HepG2 (cell line): ENCODE measurements at regions not wholly inside any gene's neighbourhood (a gene's known extent, or its start where the extent isn't known, plus 50 kb on each side); places are given as distances from the start of the nearest gene placed in this dataset.

Source experiments
- ATAC-seq: fragments of 200-7000 bp; cut with Tn5 transposase; 3 replicates; pipeline ENCODE4 v1.9.1; 2020; ENCODE audit warnings: mild to moderate bottlenecking, moderate library complexity
- BruUV-seq: library from RNA; stranded (reverse); fragments of 400-500 nt; replicated peaks from 2 replicates; lab custom pipeline; 2021; lab: Mats Ljungman, UMichigan
- CTCF ChIA-PET: fragments of 300-600 bp; formaldehyde crosslinking; extraction: SDS; loops from one replicate; lab custom pipeline; 2021; ENCODE audit warnings: low total read pairs, inconsistent platforms, low intra/inter-chr PET ratio; lab: Yijun Ruan, JAX
- POLR2A ChIA-PET: fragments of 350-600 bp; sonication (Branson Sonifier 250); formaldehyde crosslinking; loops from one replicate; lab custom pipeline; 2020; ENCODE audit warnings: antibody characterized with exemption, inconsistent platforms; lab: Yijun Ruan, JAX
- DNase-seq: peaks from one replicate; pipeline ENCODE4 v3.0.0-alpha.2; 2015; ENCODE audit warnings: low spot score
- FAIRE-seq: peaks from 3 replicates; lab custom pipeline; 2011; peaks lifted over from hg19 to GRCh38; lab: Jason Lieb, UNC
- H2AFZ ChIP-seq: one replicate; pipeline ENCODE4 v1.6.1; 2011; ENCODE audit warnings: low read length, inconsistent platforms
- H3K27ac ChIP-seq: fragments of 300-600 bp; 3 replicates; pipeline ENCODE4 v1.8.0; 2011; ENCODE audit warnings: mixed run types, mild to moderate bottlenecking, mixed read lengths, low read length, inconsistent platforms; ENCODE audit not compliant: insufficient read depth; ENCODE audit errors: extremely low read length
- H3K27me3 ChIP-seq, 2 experiments: fragments of 200-600 bp in 1 of 2; 2 replicates in 1 of 2; 3 replicates in 1 of 2; pipeline versions ENCODE4 v1.6.0 to v1.8.0; 2011; ENCODE audit warnings: low read length in 2 of 2, mild to moderate bottlenecking in 2 of 2, moderate library complexity in 2 of 2, inconsistent platforms in 1 of 2; ENCODE audit not compliant: insufficient read depth in 2 of 2, control insufficient read depth in 1 of 2
- H3K36me3 ChIP-seq, 2 experiments: fragments of 200-600 bp in 1 of 2; replicated peaks in 1 of 2; 2 replicates in 1 of 2; 3 replicates in 1 of 2; pipeline versions ENCODE4 v1.5.1 to v1.8.0; 2011; ENCODE audit warnings: low read length in 2 of 2, inconsistent platforms in 1 of 2; ENCODE audit not compliant: insufficient read depth in 2 of 2, control insufficient read depth in 1 of 2
- H3K4me1 ChIP-seq: 2 replicates; pipeline ENCODE4 v1.5.1; 2012; ENCODE audit warnings: low read length, inconsistent platforms; ENCODE audit not compliant: insufficient read depth
- H3K4me2 ChIP-seq: 2 replicates; pipeline ENCODE4 v1.6.0; 2011; ENCODE audit warnings: low read depth, low read length, inconsistent platforms
- H3K4me3 ChIP-seq, 3 experiments: fragments of 200-600 bp in 1 of 3; sonication (generic), shearing (Covaris generic) in 1 of 3; replicated peaks in 1 of 3; 2 replicates each; pipeline ENCODE4 v1.5.1; 2011 to 2016; ENCODE audit warnings: low read length in 3 of 3, inconsistent platforms in 2 of 3, low read depth in 2 of 3, mild to moderate bottlenecking in 2 of 3, control low read depth in 1 of 3, mixed read lengths in 1 of 3; ENCODE audit not compliant: insufficient read depth in 1 of 3
- H3K79me2 ChIP-seq: one replicate; pipeline ENCODE4 v1.6.1; 2011; ENCODE audit warnings: low read length, inconsistent platforms; ENCODE audit not compliant: insufficient read depth
- H3K9ac ChIP-seq: 2 replicates; pipeline ENCODE4 v1.6.0; 2011; ENCODE audit warnings: mild to moderate bottlenecking, low read depth, low read length, inconsistent platforms; ENCODE audit not compliant: insufficient read depth
- H3K9me3 ChIP-seq: 2 replicates; pipeline ENCODE4 v1.5.1; 2012; ENCODE audit warnings: mild to moderate bottlenecking, low read length
- H4K20me1 ChIP-seq: 2 replicates; pipeline ENCODE4 v1.6.0; 2011; ENCODE audit warnings: inconsistent platforms, mild to moderate bottlenecking, low read length, moderate library complexity; ENCODE audit not compliant: insufficient read depth
- CERS6 ChIP-seq: sonication (generic); formaldehyde crosslinking; IDR thresholded peaks from 2 replicates; pipeline ENCODE4 v1.5.0; 2020; ENCODE audit warnings: missing genetic modification reagents
- DMAP1 ChIP-seq: IDR thresholded peaks from 2 replicates; pipeline ENCODE4 v1.6.1; 2016
- GFI1 ChIP-seq: sonication (generic); formaldehyde crosslinking; IDR thresholded peaks from 2 replicates; pipeline ENCODE4 v1.5.0; 2020; ENCODE audit warnings: missing genetic modification reagents, mild to moderate bottlenecking, borderline replicate concordance
- HDAC6 ChIP-seq: fragments of 200-600 bp; sonication (generic); IDR thresholded peaks from 2 replicates; pipeline ENCODE4 v1.7.0; 2017; ENCODE audit warnings: mild to moderate bottlenecking, antibody characterized with exemption, low read length, low read depth
- KDM4B ChIP-seq: sonication (generic); formaldehyde crosslinking; IDR thresholded peaks from 2 replicates; pipeline ENCODE4 v1.4.0; 2020; ENCODE audit warnings: missing genetic modification reagents
- KLF15 ChIP-seq: sonication (generic); formaldehyde crosslinking; IDR thresholded peaks from 2 replicates; pipeline ENCODE4 v1.8.1; 2023; ENCODE audit warnings: borderline replicate concordance, mild to moderate bottlenecking, inconsistent platforms, missing genetic modification reagents, mixed read lengths
- NRL ChIP-seq: sonication (generic); formaldehyde crosslinking; IDR thresholded peaks from 2 replicates; pipeline ENCODE4 v1.5.0; 2020; ENCODE audit warnings: missing genetic modification reagents, mild to moderate bottlenecking, moderate library complexity, borderline replicate concordance
- RBAK ChIP-seq: sonication (generic); formaldehyde crosslinking; IDR thresholded peaks from 2 replicates; pipeline ENCODE4 v1.5.1; 2020; ENCODE audit warnings: mild to moderate bottlenecking, missing genetic modification reagents
- ZFY ChIP-seq: sonication (generic); formaldehyde crosslinking; IDR thresholded peaks from 2 replicates; pipeline ENCODE4 v1.4.0; 2020; ENCODE audit warnings: missing genetic modification reagents
- ZNF143 ChIP-seq: sonication (generic); formaldehyde crosslinking; IDR thresholded peaks from 2 replicates; pipeline ENCODE4 v1.4.0; 2020; ENCODE audit warnings: missing genetic modification reagents
- ZNF180 ChIP-seq: sonication (generic); formaldehyde crosslinking; IDR thresholded peaks from 2 replicates; pipeline ENCODE4 v1.4.0; 2020; ENCODE audit warnings: low read depth, missing genetic modification reagents, borderline replicate concordance
- ZNF232 ChIP-seq: sonication (generic); formaldehyde crosslinking; IDR thresholded peaks from 2 replicates; pipeline ENCODE4 v1.4.0; 2020; ENCODE audit warnings: missing genetic modification reagents, borderline replicate concordance
- ZNF737 ChIP-seq: sonication (generic); formaldehyde crosslinking; IDR thresholded peaks from 2 replicates; pipeline ENCODE4 v1.5.0; 2020; ENCODE audit warnings: missing genetic modification reagents, mild to moderate bottlenecking, borderline replicate concordance
- WGBS: methylation state at CpG from one replicate; pipeline ENCODE4 v1.1.6; 2017; ENCODE audit warnings: low lambda C conversion rate; 5-methylcytosine and 5-hydroxymethylcytosine counted together
- in situ Hi-C: cut with HindIII; loops from 2 replicates; pipeline ENCODE4 v1.10.0; 2017; ENCODE audit warnings: low pct_unique_long_range_greater_than_20kb; ENCODE audit not compliant: extremely low pct_ligation_motif_present
- intact Hi-C: fragments of 100-400 bp; cut with micrococcal nuclease; formaldehyde crosslinking; loops from one replicate; pipeline ENCODE4 v1.10.0; 2022; ENCODE audit not compliant: unreplicated experiment
- TF ChIP-seq, protein P1 (sequence below): sonication (generic); formaldehyde crosslinking; IDR thresholded peaks from 2 replicates; pipeline ENCODE4 v1.8.0; 2022; ENCODE audit warnings: mild to moderate bottlenecking, missing genetic modification reagents, moderate library complexity
- TF ChIP-seq, protein P2 (sequence below): sonication (generic); formaldehyde crosslinking; IDR thresholded peaks from 2 replicates; pipeline ENCODE4 v1.8.0; 2022; ENCODE audit warnings: missing genetic modification reagents, mild to moderate bottlenecking, inconsistent platforms, borderline replicate concordance
- TF ChIP-seq, protein P3 (sequence below): sonication (generic); formaldehyde crosslinking; IDR thresholded peaks from 2 replicates; pipeline ENCODE4 v1.8.1; 2023; ENCODE audit warnings: missing genetic modification reagents, mild to moderate bottlenecking, borderline replicate concordance

DNA sequence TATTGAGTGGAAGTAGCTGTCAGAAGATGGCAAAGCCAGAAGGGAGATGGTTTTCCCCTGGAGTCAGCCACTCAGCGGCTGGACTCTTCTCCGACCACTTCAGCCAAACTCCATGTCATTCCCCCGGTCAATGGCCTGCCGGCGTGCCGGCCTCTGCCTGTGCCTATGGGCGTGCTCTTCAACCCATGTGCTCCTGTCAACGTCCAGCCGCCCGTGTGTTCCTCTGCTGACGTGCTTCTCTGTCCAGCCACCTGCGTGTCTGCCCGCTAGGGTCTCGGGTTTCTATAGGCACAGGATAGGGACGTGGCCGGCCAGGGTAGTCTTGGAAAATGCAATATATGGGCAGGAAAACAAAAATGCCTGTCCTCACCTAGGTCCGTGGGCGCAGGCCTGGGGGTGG lies 77.7 kb upstream of the RUFY1 start:
- H2AFZ ChIP-seq, result no peak overlapping the region
- H3K36me3 ChIP-seq, result no peaks in the 10 kb centered on the region
- no peaks in the 10 kb centered on the region for H3K79me2 ChIP-seq
- no peaks in the 10 kb centered on the region for H3K9me3 ChIP-seq
- WGBS, result 15% methylated on average over 15 of the region's 18 CpGs
- intact Hi-C loops, result no loop called here
- H3K9ac ChIP-seq, result no peak overlapping the region
- no TSS peak for BruUV-seq
- peaks cover 1 to 17% of the 10 kb centered on the region in 2 experiments; a peak in 3 of 5 replicates for H3K27me3 ChIP-seq
- no peaks in the 10 kb centered on the region for H3K4me1 ChIP-seq
- ChIA-PET CTCF (no interaction called here), POLR2A (no interaction called here)
- DNase-seq (no peak), FAIRE-seq (no peak), ATAC-seq (peak; percentile 46; the same call in 2 of the 3 replicates)
- no peak overlapping the region for H3K4me3 ChIP-seq
- in situ Hi-C loops, result no loop called here
- H3K4me2 ChIP-seq, result no peak overlapping the region
- no peak overlapping the region for H3K27ac ChIP-seq
- TF ChIP-seq, protein P1, sequence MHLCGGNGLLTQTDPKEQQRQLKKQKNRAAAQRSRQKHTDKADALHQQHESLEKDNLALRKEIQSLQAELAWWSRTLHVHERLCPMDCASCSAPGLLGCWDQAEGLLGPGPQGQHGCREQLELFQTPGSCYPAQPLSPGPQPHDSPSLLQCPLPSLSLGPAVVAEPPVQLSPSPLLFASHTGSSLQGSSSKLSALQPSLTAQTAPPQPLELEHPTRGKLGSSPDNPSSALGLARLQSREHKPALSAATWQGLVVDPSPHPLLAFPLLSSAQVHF (CRISPR knock-in tag), result no peak
- TF ChIP-seq ZNF180 (CRISPR knock-in tag), result no peak
- no peak for TF ChIP-seq NRL (CRISPR knock-in tag)
- no peak for TF ChIP-seq ZNF143
- no peak for TF ChIP-seq ZNF232 (CRISPR knock-in tag)
- TF ChIP-seq ZNF737 (CRISPR knock-in tag), result no peak
- no peak for TF ChIP-seq DMAP1 (CRISPR knock-in tag)
- no peak for TF ChIP-seq KDM4B (CRISPR knock-in tag)
- TF ChIP-seq, protein P2, sequence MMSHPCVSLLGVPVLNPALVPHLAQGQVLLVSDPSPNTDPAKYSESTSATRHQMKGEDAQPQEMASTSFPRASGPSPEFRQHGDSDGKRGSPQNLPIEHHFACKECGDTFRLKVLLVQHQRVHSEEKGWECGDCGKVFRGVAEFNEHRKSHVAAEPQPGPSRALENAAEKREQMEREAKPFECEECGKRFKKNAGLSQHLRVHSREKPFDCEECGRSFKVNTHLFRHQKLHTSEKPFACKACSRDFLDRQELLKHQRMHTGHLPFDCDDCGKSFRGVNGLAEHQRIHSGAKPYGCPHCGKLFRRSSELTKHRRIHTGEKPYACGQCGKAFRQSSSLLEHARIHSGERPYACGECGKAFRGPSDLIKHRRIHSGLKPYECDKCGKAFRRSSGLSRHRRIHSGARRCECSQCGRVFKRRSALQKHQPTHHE (CRISPR knock-in tag), result no peak
- TF ChIP-seq HDAC6, result no peak
- TF ChIP-seq RBAK (CRISPR knock-in tag), result no peak
- TF ChIP-seq KLF15 (CRISPR knock-in tag), result no peak
- no peak for TF ChIP-seq GFI1
- TF ChIP-seq CERS6 (CRISPR knock-in tag), result no peak
- TF ChIP-seq, protein P3, sequence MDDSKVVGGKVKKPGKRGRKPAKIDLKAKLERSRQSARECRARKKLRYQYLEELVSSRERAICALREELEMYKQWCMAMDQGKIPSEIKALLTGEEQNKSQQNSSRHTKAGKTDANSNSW (CRISPR knock-in tag), result no peak
- TF ChIP-seq ZFY, result no peak
- no peaks in the 10 kb centered on the region for H4K20me1 ChIP-seq
